HG02970 (cell line): ENCODE measurements at regions not wholly inside any gene's neighbourhood (a gene's known extent, or its start where the extent isn't known, plus 50 kb on each side); places are given as distances from the start of the nearest gene placed in this dataset.

Experiments
- ATAC-seq: cut with Tn5 transposase; IDR thresholded peaks from one replicate; pipeline ENCODE4 v1.9.1; 2021; ENCODE audit warnings: mild to moderate bottlenecking, moderate library complexity, moderate number of reproducible peaks; ENCODE audit not compliant: unreplicated experiment, low FRiP score

- peak; percentile 88 for ATAC-seq
Measured at GRCh38 chr12:66901138-66901932, 222.5 kb upstream of the GRIP1 start.

GRCh38 chr12:66902020-66902419 lies 223.1 kb upstream of the GRIP1 start:
- no peak for ATAC-seq

GRCh38 chr12:66903782-66904396 lies 225.0 kb upstream of the GRIP1 start:
- ATAC-seq, result no peak

GRCh38 chr12:66905201-66905600 lies 226.3 kb upstream of the GRIP1 start:
- ATAC-seq, result no peak

GRCh38 chr12:66910366-66910974 lies 231.6 kb upstream of the GRIP1 start:
- no peak for ATAC-seq

- ATAC-seq, result no peak
Measured at GRCh38 chr12:66915306-66915904, 236.5 kb upstream of the GRIP1 start.

- ATAC-seq, result no peak
Measured at GRCh38 chr12:66916189-66916588, 237.3 kb upstream of the GRIP1 start.

GRCh38 chr12:66919466-66919865 lies 240.6 kb upstream of the GRIP1 start:
- no peak for ATAC-seq

GRCh38 chr12:66920205-66920604 lies 241.3 kb upstream of the GRIP1 start:
- ATAC-seq, result no peak

GRCh38 chr12:66921151-66921550 lies 242.3 kb upstream of the GRIP1 start:
- ATAC-seq, result no peak

GRCh38 chr12:66925083-66925482 lies 246.2 kb upstream of the GRIP1 start:
- no peak for ATAC-seq

- no peak for ATAC-seq
Measured at GRCh38 chr12:66929121-66929520, 250.2 kb upstream of the GRIP1 start.

GRCh38 chr12:66931091-66931490 lies 252.2 kb upstream of the GRIP1 start:
- ATAC-seq, result no peak

GRCh38 chr12:66932126-66932525 lies 253.2 kb upstream of the GRIP1 start:
- ATAC-seq, result no peak

GRCh38 chr12:66934302-66935062 lies 255.6 kb upstream of the GRIP1 start:
- no peak for ATAC-seq

GRCh38 chr12:66941150-66941549 lies 262.3 kb upstream of the GRIP1 start:
- no peak for ATAC-seq

- no peak for ATAC-seq
Measured at GRCh38 chr12:66942741-66943465, 264.0 kb upstream of the GRIP1 start.

- no peak for ATAC-seq
Measured at GRCh38 chr12:66944365-66944764, 265.5 kb upstream of the GRIP1 start.

GRCh38 chr12:66945189-66945817 lies 266.4 kb upstream of the GRIP1 start:
- ATAC-seq, result no peak
